Body of pancreas (tissue), 4 donors: ENCODE measurements at regions not wholly inside any gene's neighbourhood (a gene's known extent, or its start where the extent isn't known, plus 50 kb on each side); places are given as distances from the start of the nearest gene placed in this dataset.

Experiments used
- CTCF ChIP-seq, 7 experiments: fragments of 450-650 bp in 4 of 7; fragments of 200-600 bp in 3 of 7; sonication (generic) in 3 of 7; IDR thresholded peaks; one replicate each; pipeline ENCODE4 v1.5.1; 2016 to 2019; ENCODE audit warnings: antibody characterized with exemption in 7 of 7
- POLR2A ChIP-seq, 3 donors: fragments of 450-650 bp; IDR thresholded peaks; one replicate each; pipeline ENCODE4 v1.6.1; 2016; ENCODE audit warnings: antibody characterized with exemption in 3 of 3, mild to moderate bottlenecking in 2 of 3

DNA sequence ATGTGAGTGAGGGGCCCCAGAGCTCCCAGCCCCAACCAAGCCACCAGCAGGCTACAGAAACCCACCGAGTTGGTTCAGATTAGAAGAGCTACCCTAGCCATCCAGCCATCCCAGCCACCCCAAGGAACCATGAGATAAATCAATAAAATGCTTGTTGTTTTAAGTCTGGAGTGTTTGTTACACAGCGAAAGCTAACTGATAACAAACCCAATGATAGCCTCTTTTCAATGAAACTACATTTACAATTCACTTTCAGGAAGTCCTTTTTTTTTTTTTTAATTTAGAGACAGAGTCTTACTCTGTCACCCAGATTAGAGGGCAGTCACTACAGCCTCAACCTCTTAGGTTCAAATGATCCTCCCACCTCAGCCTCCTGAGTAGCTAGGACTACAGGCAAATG lies 215.0 kb upstream of the ZFHX3 start:
- no peak for TF ChIP-seq CTCF (IDR thresholded peaks at IDR 0.05)
- no peak for TF ChIP-seq POLR2A (IDR thresholded peaks at IDR 0.05)
